Mesendoderm (in vitro differentiated cells): ENCODE measurements at regions not wholly inside any gene's neighbourhood (a gene's known extent, or its start where the extent isn't known, plus 50 kb on each side); places are given as distances from the start of the nearest gene placed in this dataset.
"Not testable (repeated sequence)": the region's sequence is repeated elsewhere in the genome, so short reads cannot be mapped to it uniquely, and the experiment has no call there.

Experiments used
- DNase-seq: peaks from one replicate; pipeline ENCODE4 v3.0.0; 2013
- H2AK5ac ChIP-seq: 2 replicates; pipeline ENCODE4 v1.6.1; 2013; ENCODE audit warnings: low read length, inconsistent platforms
- H2BK120ac ChIP-seq: 2 replicates; pipeline ENCODE4 v1.6.1; 2013; ENCODE audit warnings: low read depth, mild to moderate bottlenecking, low read length, moderate library complexity, mixed read lengths
- H2BK15ac ChIP-seq: replicated peaks from 2 replicates; pipeline ENCODE4 v1.6.1; 2013; ENCODE audit warnings: low read depth, mild to moderate bottlenecking, moderate library complexity
- H2BK5ac ChIP-seq: 2 replicates; pipeline ENCODE4 v1.6.1; 2013; ENCODE audit warnings: low read length, inconsistent platforms
- H3K18ac ChIP-seq: 2 replicates; pipeline ENCODE4 v1.6.1; 2013; ENCODE audit warnings: mild to moderate bottlenecking, low read length, mixed read lengths
- H3K23ac ChIP-seq: one replicate; pipeline ENCODE4 v1.6.1; 2013; ENCODE audit warnings: low read length
- H3K27ac ChIP-seq: 2 replicates; pipeline ENCODE4 v1.5.1; 2013; ENCODE audit warnings: low read depth, mild to moderate bottlenecking, inconsistent platforms, low read length, moderate library complexity
- H3K27me3 ChIP-seq: 2 replicates; pipeline ENCODE4 v1.6.1; 2013; ENCODE audit warnings: low read length, control low read depth, mild to moderate bottlenecking, inconsistent platforms; ENCODE audit not compliant: insufficient read depth, poor library complexity
- H3K36me3 ChIP-seq: 2 replicates; pipeline ENCODE4 v1.6.1; 2013; ENCODE audit warnings: low read length, inconsistent platforms; ENCODE audit not compliant: control insufficient read depth, insufficient read depth
- H3K4ac ChIP-seq: one replicate; pipeline ENCODE4 v1.6.1; 2013; ENCODE audit warnings: low read depth, mild to moderate bottlenecking, low read length, moderate library complexity
- H3K4me1 ChIP-seq: 2 replicates; pipeline ENCODE4 v1.6.1; 2013; ENCODE audit warnings: low read depth, low read length, inconsistent platforms; ENCODE audit not compliant: control insufficient read depth
- H3K4me2 ChIP-seq: 2 replicates; pipeline ENCODE4 v1.6.1; 2013; ENCODE audit warnings: low read length
- H3K4me3 ChIP-seq: 2 replicates; pipeline ENCODE4 v1.5.1; 2013; ENCODE audit warnings: mild to moderate bottlenecking, low read length
- H3K56ac ChIP-seq: one replicate; pipeline ENCODE4 v1.6.1; 2013; ENCODE audit warnings: low read length
- H3K79me1 ChIP-seq: 2 replicates; pipeline ENCODE4 v1.6.1; 2013; ENCODE audit warnings: low read length, inconsistent platforms
- H3K79me2 ChIP-seq: 2 replicates; pipeline ENCODE4 v1.6.1; 2013; ENCODE audit warnings: mild to moderate bottlenecking, low read length; ENCODE audit not compliant: control insufficient read depth, insufficient read depth
- H3K9ac ChIP-seq: 2 replicates; pipeline ENCODE4 v1.6.1; 2013; ENCODE audit warnings: low read length, inconsistent platforms
- H4K5ac ChIP-seq: one replicate; pipeline ENCODE4 v1.6.1; 2013; ENCODE audit warnings: low read length
- H4K8ac ChIP-seq: one replicate; pipeline ENCODE4 v1.6.1; 2013; ENCODE audit warnings: low read depth, mild to moderate bottlenecking, control low read depth, low read length, moderate library complexity
- WGBS: extraction: QIAGEN DNeasy Blood & Tissue Kit; methylation state at CpG from one replicate; pipeline ENCODE4 v1.1.7; 2013; ENCODE audit warnings: low lambda C conversion rate, missing lambda C conversion rate; ENCODE audit not compliant: insufficient coverage; ENCODE audit errors: extremely low coverage; 5-methylcytosine and 5-hydroxymethylcytosine counted together

GRCh38 chr12:111261911-111262676 is 106.8 kb downstream of the PHETA1 start:
- Histone ChIP-seq H3K18ac (no peak overlapping the region), H4K5ac (no peak overlapping the region), H2BK120ac (no peak overlapping the region), H3K36me3 (no peaks in the 10 kb centered on the region), H3K27ac (no peak overlapping the region), H2AK5ac (no peak overlapping the region), H3K4me2 (no peak overlapping the region), H3K23ac (no peak overlapping the region), H3K4me3 (no peak overlapping the region), H4K8ac (no peak overlapping the region), H3K79me1 (no peaks in the 10 kb centered on the region), H3K56ac (no peak overlapping the region), H3K4ac (no peak overlapping the region), H2BK5ac (no peak overlapping the region), H2BK15ac (no peak overlapping the region), H3K9ac (no peak overlapping the region), H3K27me3 (no peaks in the 10 kb centered on the region), H3K4me1 (no peaks in the 10 kb centered on the region), H3K79me2 (no peaks in the 10 kb centered on the region)
- DNase-seq = no peak
- no CpG with 5 or more reads among the region's 6 CpGs for WGBS

GRCh38 chr12:111260732-111261131 is 108.2 kb downstream of the PHETA1 start:
- no peak overlapping the region for H3K27ac ChIP-seq
- no peak overlapping the region for H2BK15ac ChIP-seq
- WGBS = no CpG with 5 or more reads among the region's 5 CpGs
- H3K27me3 ChIP-seq = no peaks in the 10 kb centered on the region
- no peak overlapping the region for H2AK5ac ChIP-seq
- H3K4me3 ChIP-seq = no peak overlapping the region
- no peak overlapping the region for H4K8ac ChIP-seq
- H3K56ac ChIP-seq = no peak overlapping the region
- no peak overlapping the region for H3K4ac ChIP-seq
- H2BK5ac ChIP-seq = no peak overlapping the region
- no peaks in the 10 kb centered on the region for H3K79me2 ChIP-seq
- no peak overlapping the region for H2BK120ac ChIP-seq
- H3K9ac ChIP-seq = no peak overlapping the region
- no peak overlapping the region for H3K4me2 ChIP-seq
- no peak for DNase-seq
- no peaks in the 10 kb centered on the region for H3K4me1 ChIP-seq
- no peaks in the 10 kb centered on the region for H3K36me3 ChIP-seq
- H3K18ac ChIP-seq = no peak overlapping the region
- no peak overlapping the region for H3K23ac ChIP-seq
- H3K79me1 ChIP-seq = no peaks in the 10 kb centered on the region
- H4K5ac ChIP-seq = no peak overlapping the region

- Histone ChIP-seq H2BK15ac (no peak overlapping the region), H3K4ac (no peak overlapping the region), H3K18ac (no peak overlapping the region), H2BK5ac (no peak overlapping the region), H3K79me2 (no peaks in the 10 kb centered on the region), H3K4me1 (no peaks in the 10 kb centered on the region), H2BK120ac (no peak overlapping the region), H3K27ac (no peak overlapping the region), H3K4me3 (no peak overlapping the region), H3K36me3 (no peaks in the 10 kb centered on the region), H3K4me2 (no peak overlapping the region), H2AK5ac (no peak overlapping the region), H4K5ac (no peak overlapping the region), H4K8ac (no peak overlapping the region), H3K56ac (no peak overlapping the region), H3K79me1 (no peaks in the 10 kb centered on the region), H3K27me3 (no peaks in the 10 kb centered on the region), H3K9ac (no peak overlapping the region), H3K23ac (no peak overlapping the region)
- no CpG with 5 or more reads among the region's 4 CpGs for WGBS
- no peak for DNase-seq
These were observed 109.7 kb downstream of the PHETA1 start for GRCh38 chr12:111259231-111259630.

- H2BK120ac ChIP-seq, DNase-seq, H3K4me3 ChIP-seq, H3K56ac ChIP-seq, H3K79me1 ChIP-seq, H2BK5ac ChIP-seq, H2BK15ac ChIP-seq, H3K9ac ChIP-seq, H2AK5ac ChIP-seq, H3K4me1 ChIP-seq, H3K23ac ChIP-seq, H3K18ac ChIP-seq, H3K27me3 ChIP-seq, H3K79me2 ChIP-seq, H4K5ac ChIP-seq, H3K36me3 ChIP-seq, H3K27ac ChIP-seq, H3K4ac ChIP-seq, H4K8ac ChIP-seq, H3K4me2 ChIP-seq: not testable (repeated sequence)
- WGBS = no CpG with 5 or more reads among the region's 10 CpGs
These were observed 110.8 kb downstream of the PHETA1 start for GRCh38 chr12:111258081-111258480.

DNA sequence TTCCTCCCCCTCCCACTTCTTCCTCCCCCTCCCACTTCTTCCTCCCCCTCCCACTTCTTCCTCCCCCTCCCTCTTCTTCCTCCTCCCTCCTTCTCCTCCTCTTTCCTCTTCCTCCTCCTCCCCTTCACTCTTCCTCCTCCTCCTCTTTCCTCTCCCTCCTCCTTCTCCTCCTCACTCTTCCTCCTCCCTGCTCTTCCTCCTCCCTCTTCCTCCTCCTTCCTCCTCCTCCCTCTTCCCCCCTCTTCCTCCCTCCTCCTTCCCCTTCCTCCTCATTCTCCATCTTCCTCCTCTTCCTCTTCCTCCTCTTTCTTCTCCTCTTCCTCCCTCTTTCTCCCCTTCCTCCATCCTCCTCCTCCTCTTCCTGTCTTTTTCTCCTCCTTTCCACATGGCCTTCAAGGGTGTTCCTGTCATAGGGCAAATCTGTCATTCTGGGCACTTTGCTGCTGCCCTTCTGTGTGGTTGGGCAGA is 111.4 kb downstream of the PHETA1 start:
- no peak overlapping the region for H3K4me2 ChIP-seq
- no peaks in the 10 kb centered on the region for H3K79me1 ChIP-seq
- no peak overlapping the region for H3K23ac ChIP-seq
- H3K4me3 ChIP-seq = no peak overlapping the region
- H3K27me3 ChIP-seq = no peaks in the 10 kb centered on the region
- no peak overlapping the region for H4K8ac ChIP-seq
- no peak overlapping the region for H2BK5ac ChIP-seq
- no peak overlapping the region for H2BK15ac ChIP-seq
- H3K56ac ChIP-seq = no peak overlapping the region
- no peak for DNase-seq
- H2AK5ac ChIP-seq = no peak overlapping the region
- H4K5ac ChIP-seq = no peak overlapping the region
- no peaks in the 10 kb centered on the region for H3K4me1 ChIP-seq
- no peak overlapping the region for H3K4ac ChIP-seq
- H3K9ac ChIP-seq = no peak overlapping the region
- H3K18ac ChIP-seq = no peak overlapping the region
- no peak overlapping the region for H2BK120ac ChIP-seq
- no peak overlapping the region for H3K27ac ChIP-seq
- H3K36me3 ChIP-seq = no peaks in the 10 kb centered on the region
- H3K79me2 ChIP-seq = no peaks in the 10 kb centered on the region
